ENCODE measurements at regions not wholly inside any gene's neighbourhood (a gene's known extent, or its start where the extent isn't known, plus 50 kb on each side); places are given as distances from the start of the nearest gene placed in this dataset.

DNA sequence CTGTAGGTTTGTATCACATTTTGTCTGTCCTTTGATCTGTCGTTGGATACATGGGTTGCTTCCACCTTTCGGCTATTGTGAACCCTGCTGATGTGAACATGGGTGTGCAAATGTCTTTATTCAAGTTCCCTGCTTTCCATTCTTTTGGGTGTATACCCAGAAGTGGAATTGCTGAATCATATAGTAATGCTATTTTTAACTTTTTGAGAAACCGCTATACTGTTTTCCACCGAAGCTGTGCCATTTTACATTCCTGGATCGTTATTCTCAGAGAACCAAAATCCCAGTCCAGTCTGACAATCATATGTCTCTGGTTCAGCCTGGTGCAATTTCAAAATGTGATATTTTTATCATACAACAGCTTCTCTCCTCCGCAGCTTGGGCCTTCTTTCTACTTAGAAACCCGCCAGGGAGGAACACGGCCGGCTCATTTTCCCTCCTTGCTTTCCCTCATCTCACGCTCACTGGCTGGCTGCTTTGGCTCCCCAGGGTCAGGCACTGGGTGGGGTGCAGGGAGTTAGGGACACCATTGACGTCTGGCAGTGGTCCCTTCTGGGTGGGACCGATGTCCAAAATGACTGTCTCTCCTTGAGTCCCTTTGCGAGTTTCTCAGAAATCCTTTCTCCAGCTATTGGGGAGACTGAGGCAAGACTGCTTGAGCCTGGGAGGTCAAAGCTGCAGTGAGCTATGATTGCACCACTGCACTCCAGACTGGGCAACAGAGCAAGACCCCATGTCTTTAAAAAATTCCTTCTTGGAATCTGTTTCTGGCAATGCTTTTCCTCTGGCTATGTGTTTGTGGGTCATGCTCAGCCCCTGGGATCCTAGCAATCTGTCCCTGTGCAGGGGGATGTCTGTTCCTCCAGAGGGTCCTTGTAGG, 73.5 kb upstream of the AKT3 start:
- Histone ChIP-seq H2BK5ac (ENCODE audit: insufficient read length, low read length) (no peak overlapping the region), H3K4ac (ENCODE audit: low read depth, low read length) (no peak overlapping the region), H3K23ac (ENCODE audit: insufficient read length, low read depth, low read length) (no peak overlapping the region), H3K14ac (ENCODE audit: insufficient read depth, low read length) (no peak overlapping the region), H3K23me2 (ENCODE audit: insufficient read length, low read depth, low read length, poor library complexity, severe bottlenecking) (no peaks in the 10 kb centered on the region), H3T11ph (ENCODE audit: low read length) (no peak overlapping the region), H2BK120ac (ENCODE audit: low read depth, low read length, poor library complexity, severe bottlenecking) (no peak overlapping the region), H3K9ac (ENCODE audit: extremely low read depth, insufficient read length, low read length) (no peak overlapping the region), H2AFZ (ENCODE audit: low read length) (no peak overlapping the region), H2BK15ac (ENCODE audit: low read depth, low read length) (no peak overlapping the region), H3K56ac (ENCODE audit: insufficient read length, low read depth, low read length) (no peak overlapping the region), H2BK12ac (ENCODE audit: insufficient read length, low read depth, low read length) (no peak overlapping the region), H3K4me2 (ENCODE audit: insufficient read depth, insufficient read length, low read length) (no peak overlapping the region), H2AK5ac (ENCODE audit: insufficient read length, low read length) (no peak overlapping the region), H3K18ac (ENCODE audit: insufficient read length, low read depth, low read length) (no peak overlapping the region), H4K91ac (ENCODE audit: insufficient read length, low read depth, low read length) (no peak overlapping the region), H4K5ac (ENCODE audit: insufficient read length, low read depth, low read length) (no peak overlapping the region), H3K4me1 (ENCODE audit: insufficient read depth, low read length) (peaks cover 2% of the 10 kb centered on the region; the same call in 1 of the 2 replicates), H3K79me2 (ENCODE audit: insufficient read depth, low read length) (no peaks in the 10 kb centered on the region), H4K8ac (replicated peaks; ENCODE audit: insufficient read length, low read depth, low read length) (no peak overlapping the region), H2BK20ac (ENCODE audit: low read depth, low read length, poor library complexity, severe bottlenecking) (no peak overlapping the region), H4K20me1 (ENCODE audit: control insufficient read depth, insufficient read depth, insufficient read length) (no peaks in the 10 kb centered on the region), H3K79me1 (ENCODE audit: insufficient read depth, low read depth, low read length, poor library complexity, severe bottlenecking) (no peaks in the 10 kb centered on the region), H3K27ac (ENCODE audit: insufficient read length, low read depth, low read length) (no peak overlapping the region), H3K27me3 (ENCODE audit: insufficient read depth, low read length) (no peaks in the 10 kb centered on the region; the same call in 1 of the 2 replicates), H3K9me3 (ENCODE audit: control insufficient read depth, low read depth, low read length) (no peaks in the 10 kb centered on the region)
- H3K9me3 Mint-ChIP-seq: no peaks in the 10 kb centered on the region
- no peak overlapping the region for H3K4me3 Mint-ChIP-seq
- H3K4me1 Mint-ChIP-seq: peaks cover 29 to 38% of the 10 kb centered on the region in 2 experiments
- peaks cover 17% of the 10 kb centered on the region for H3K27me3 Mint-ChIP-seq (ENCODE audit: low read depth)
- no peak overlapping the region for H3K27ac Mint-ChIP-seq
- TF ChIP-seq, protein P1, sequence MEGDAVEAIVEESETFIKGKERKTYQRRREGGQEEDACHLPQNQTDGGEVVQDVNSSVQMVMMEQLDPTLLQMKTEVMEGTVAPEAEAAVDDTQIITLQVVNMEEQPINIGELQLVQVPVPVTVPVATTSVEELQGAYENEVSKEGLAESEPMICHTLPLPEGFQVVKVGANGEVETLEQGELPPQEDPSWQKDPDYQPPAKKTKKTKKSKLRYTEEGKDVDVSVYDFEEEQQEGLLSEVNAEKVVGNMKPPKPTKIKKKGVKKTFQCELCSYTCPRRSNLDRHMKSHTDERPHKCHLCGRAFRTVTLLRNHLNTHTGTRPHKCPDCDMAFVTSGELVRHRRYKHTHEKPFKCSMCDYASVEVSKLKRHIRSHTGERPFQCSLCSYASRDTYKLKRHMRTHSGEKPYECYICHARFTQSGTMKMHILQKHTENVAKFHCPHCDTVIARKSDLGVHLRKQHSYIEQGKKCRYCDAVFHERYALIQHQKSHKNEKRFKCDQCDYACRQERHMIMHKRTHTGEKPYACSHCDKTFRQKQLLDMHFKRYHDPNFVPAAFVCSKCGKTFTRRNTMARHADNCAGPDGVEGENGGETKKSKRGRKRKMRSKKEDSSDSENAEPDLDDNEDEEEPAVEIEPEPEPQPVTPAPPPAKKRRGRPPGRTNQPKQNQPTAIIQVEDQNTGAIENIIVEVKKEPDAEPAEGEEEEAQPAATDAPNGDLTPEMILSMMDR (conservative IDR thresholded peaks at IDR 0.05): no peak
- no peaks in the 10 kb centered on the region for H3K36me3 Mint-ChIP-seq (ENCODE audit: insufficient read depth in 1 of 3, low read depth in 3 of 3)
- WGBS (ENCODE audit: extremely low coverage, insufficient read length, low lambda C conversion rate): no CpG with 5 or more reads among the region's 13 CpGs
- no peak for DNase-seq

All from H9 (cell line).